ENCODE measurements at regions not wholly inside any gene's neighbourhood (a gene's known extent, or its start where the extent isn't known, plus 50 kb on each side); places are given as distances from the start of the nearest gene placed in this dataset.

DNA sequence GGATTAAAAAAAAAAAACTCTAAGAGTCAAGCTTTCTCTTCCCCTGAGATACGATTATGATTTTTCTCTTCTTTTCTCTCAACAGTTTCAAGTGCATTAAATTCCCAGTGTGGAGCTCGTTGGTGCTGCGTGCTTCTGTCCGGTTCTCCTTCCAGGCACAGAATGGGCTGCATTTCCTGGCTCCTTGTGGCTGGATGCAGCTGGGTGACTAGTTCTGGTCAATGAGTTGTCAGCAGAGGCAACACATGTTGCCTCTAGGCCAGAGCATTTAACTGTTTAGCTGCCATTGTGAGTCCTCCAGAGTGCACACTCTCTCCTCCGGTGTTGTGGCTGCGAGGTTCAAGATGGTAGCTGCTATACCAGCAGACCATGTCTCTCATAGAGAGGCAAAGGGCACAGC lies 312.9 kb downstream of the RRAGC start:
- no peak for DNase-seq

GRCh38 chr1:38541223-38541622 lies 318.3 kb downstream of the RRAGC start:
- DNase-seq = no peak

DNA sequence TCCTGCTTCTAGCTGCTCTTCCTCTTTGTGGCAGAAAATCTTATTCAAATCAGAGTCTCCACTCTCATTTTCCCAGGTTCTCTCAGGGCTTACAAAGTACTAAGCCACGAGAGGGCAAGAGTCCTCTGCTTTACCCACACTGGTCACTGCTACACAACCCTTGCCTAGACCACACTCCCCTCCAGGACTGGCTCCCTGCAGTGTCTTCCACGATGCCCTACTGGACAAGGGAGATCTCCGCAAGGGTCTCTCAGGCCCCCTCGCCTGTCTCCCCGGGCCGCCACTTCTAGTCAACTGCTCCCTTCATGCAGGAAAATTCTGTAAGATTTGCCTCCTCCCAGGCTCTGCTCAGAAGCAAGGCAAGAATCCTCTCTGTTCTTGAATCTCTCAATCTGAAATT lies 319.6 kb downstream of the RRAGC start:
- DNase-seq = no peak

DNA sequence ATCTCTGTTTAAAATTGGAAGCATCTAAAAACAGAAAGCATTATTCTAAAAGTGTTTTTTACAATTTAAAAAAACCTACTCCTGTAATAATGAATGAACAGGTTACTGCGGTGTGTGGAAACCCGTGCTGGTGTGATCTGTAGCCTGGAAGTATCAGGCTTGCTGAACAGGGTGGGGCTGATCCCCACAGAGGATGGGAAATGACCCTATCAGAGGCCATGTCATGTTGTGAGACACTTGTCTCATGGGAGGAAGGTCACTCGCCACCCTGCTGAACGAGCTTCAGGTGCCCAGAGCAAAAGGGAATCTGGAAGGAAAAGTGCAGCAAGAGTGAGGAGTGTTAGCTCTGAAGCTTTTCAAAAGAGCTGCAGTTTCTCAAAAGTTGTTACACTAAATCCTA lies 320.7 kb downstream of the RRAGC start:
- DNase-seq = no peak

DNA sequence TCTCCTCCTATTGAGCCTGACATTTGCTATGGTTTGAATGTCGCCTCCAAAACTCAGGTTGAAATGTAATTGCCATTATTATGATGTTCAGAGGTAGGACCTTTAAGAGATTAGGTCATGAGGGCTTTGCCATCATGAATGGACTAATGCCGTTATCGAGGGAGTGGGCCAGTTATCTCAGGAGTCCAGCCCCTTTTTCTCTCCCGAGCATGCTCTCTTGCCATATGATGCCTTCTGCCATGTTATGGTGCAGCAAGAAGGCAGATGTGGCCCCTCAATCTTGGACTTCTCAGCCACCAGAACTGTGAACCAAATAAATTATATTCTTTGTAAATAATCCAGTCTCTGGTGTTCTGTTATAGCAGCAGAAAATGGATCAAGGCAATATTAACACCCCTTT lies 323.5 kb downstream of the RRAGC start:
- DNase-seq = no peak

- DNase-seq = no peak
Observed at GRCh38 chr1:38534473-38534823, 325.1 kb downstream of the RRAGC start.

DNA sequence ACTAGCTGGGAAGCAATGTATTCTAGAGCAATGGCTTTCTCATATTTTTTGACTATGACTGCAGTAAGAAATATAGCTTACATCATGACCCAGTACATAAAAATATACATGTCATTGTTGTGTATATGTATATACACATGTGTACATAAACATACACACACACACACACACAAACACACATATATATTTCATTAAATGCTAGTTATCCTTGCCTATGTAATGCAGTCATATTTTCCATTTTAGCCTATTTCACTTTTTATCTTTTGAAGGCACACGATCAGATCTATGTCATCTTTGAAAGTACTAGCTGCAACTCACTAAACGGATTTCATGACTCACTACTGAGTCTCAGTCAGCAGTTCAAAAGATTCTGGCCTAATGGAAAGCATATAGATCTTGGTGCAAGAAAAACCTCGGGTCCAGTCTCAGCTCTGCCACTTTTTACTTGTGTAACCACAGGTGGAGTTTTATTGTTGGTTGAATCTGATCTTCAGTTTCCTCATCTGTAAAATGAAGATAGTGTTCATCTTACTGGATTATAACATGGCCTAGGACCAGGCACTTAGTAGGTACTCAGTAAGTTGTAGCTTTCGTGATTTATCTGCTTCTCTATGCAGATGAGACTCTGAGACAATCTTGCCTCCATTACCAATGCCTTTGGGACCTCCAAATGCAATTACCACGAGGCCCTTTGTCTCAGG lies 325.6 kb downstream of the RRAGC start:
- no peak for DNase-seq

DNA sequence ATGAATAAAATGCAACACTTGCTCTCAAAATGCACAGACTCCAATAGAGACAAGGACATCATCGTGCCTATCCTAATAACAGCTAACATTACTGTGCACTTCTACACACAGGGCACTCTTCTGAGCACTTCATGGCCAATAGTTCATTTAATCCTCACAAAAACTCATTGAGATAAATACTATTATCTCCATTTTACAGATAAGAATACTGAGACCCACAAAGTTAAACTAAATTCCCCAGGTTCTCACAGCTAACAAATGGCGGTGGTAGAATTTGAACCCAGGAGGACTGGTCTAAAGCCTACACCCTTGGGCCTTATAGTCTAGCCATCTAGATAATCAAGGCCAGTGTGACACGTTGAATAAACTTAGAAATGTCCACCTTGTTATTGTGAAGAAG lies 328.6 kb downstream of the RRAGC start:
- no peak for DNase-seq

DNA sequence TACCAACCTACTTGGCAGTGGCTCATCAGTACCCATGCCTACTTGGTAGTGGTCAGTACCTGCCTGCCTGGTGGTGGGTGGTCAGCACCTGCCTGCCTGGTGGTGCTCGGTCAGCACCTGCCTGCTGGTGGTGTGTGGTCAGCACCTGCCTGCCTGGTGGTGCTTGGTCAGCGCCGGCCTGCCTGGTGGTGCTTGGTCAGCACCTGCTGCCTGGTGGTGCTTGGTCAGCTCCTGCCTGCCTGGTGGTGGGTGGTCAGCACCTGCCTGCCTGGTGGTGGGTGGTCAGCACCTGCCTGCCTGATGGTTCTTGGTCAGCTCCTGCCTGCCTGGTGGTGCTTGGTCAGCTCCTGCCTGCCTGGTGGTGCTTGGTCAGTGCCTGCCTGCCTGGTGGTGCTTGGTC lies 329.6 kb downstream of the RRAGC start:
- no peak for DNase-seq

GRCh38 chr1:38529391-38529790 lies 330.2 kb downstream of the RRAGC start:
- no peak for DNase-seq

- DNase-seq = no peak
Observed at GRCh38 chr1:38528623-38529022, 330.9 kb downstream of the RRAGC start.

DNA sequence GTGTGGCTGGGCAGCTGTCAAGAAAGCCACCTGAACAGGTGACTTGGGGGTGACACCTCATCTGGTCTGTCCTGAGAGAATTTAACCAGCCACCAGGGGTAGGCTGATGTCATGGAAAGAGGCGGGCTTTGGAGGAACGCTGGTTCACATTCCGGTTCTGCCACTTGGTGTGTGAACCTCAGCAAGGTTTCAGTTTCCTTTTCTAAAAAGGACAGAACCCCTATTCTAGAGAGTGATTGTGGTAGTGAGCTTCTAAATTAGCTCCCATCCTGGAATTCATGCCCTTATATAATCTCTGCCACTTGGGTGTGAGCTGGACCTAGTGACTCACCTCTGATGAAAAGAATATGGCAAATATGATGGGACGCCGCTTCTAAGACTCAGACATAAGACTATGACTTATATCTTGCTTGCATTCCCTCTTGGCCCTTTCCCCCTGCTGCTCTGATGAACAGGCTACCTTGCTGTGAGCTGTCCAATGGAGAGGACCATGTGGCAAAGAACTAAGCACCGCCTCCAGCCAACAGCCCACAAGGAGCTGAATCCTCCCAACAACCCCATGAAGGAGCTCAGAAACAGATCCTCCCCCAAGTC lies 332.1 kb downstream of the RRAGC start:
- DNase-seq = no peak

- no peak for DNase-seq
Observed at GRCh38 chr1:38526046-38526445, 333.5 kb downstream of the RRAGC start.

DNA sequence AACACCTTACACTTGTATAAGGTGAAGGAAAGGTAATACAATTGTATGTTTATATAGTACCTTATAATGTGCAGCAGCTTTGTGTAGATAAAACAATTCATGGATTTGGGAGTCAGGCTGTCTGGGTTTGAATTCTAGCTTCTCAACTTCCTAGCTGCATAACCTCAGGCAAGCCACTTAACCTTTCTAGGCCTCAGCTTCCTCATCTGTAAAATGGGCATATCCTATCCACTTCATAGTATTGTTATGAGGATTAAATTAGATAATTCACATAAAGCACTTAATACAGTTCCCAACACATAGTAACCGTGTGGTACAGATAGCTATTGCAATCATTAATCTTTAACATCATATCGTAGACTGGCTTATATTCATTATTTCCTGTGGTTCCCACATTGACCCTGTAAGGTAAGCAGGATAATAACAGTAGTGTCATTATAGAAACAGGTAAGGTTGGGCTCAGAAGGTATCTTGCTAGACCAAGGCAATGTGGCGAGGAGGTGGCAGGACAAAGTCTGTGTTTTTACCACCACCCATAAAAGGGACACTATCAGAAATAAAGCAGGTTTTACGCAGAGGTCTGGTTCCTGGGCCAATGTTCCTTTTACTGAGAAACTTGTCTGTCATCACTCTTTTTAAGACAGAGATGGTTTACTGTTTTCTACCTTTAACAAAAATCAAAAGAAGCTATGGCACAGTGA lies 334.1 kb downstream of the RRAGC start:
- no peak for DNase-seq

DNA sequence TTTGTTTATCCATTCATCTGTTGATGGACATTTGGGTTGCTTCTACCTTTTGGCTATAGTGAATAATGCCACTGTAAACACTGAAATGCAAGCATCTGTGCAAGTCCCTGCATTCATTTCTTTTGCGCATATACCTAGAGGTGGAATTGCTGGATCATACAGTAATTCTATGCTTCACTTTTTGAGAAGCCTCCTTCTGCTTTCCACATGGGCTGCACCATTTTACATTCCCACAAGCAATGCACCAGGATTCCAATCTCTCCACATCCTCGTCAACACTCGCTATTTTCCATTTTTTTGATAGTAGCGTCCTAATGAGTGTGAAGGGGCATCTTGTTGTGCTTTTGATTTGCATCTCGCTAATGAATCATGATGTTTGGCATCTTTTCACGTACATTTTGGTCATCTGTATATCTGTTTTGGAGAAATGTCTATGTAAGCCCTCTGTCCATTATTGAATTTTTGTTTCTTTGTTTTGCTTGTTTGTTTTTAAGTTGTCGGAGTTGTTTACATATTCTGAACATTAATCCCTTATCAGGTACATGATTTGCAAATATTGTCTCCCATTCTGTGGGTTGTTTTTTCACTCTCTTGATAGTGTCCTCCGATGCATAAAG lies 335.4 kb downstream of the RRAGC start:
- no peak for DNase-seq

- DNase-seq = no peak
Observed at GRCh38 chr1:38523568-38523939, 336.0 kb downstream of the RRAGC start.

GRCh38 chr1:38522915-38523567 lies 336.5 kb downstream of the RRAGC start:
- DNase-seq = no peak

- DNase-seq = no peak
Observed at GRCh38 chr1:38516560-38516959, 343.0 kb downstream of the RRAGC start.

DNA sequence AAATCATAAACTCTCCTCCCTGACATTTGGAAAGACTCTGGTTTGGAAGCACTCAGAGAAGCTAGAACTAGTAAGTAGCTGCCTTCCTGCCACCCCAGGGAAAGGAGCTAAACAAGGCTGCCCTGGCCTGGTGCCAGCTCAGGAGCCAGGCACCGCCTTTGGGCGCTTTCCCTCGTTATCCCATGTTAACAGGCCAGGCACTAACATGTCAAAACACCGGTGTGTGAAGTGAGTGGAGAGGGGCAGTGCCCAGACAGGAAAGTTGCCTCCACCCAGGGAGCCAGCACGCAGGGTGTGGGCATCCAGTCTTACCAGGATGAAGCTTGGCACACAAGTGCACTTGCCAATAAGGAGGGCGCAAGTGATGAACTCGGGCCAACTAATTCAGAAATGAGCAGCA lies 346.8 kb downstream of the RRAGC start:
- DNase-seq = no peak

DNA sequence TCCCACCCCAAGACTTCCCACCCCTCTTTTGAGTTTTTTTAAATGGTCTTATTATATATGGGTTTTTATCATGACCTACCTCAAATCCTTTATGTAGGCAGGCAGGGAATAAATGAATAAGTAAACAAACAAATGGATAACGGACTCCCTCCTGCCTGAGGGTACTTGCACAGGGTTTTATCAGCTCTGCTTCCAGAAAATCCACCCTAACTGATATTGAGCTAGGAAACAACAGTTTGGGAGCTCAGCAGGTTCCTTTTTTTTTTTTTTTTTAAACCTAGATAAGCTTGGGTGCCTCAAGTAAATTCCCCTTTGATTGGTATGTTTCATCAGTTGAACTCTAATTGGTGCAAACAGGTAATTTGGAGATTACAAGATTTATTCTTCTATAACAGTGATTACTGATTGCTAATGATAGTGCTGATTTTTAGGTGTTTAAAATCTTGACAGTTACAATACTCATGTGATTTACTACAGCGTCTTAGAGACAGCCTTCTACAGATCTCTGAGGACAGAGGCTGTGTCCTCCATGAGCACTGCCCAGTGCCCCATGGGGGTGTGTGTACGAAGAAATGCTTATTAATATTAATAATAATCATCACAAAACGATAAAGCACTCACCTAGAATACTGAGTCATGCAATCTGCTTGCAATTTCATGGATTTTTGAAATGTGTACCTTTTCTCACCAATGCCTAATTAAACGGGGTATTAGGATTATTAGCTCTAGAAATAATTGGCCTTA lies 347.4 kb downstream of the RRAGC start:
- no peak for DNase-seq

DNA sequence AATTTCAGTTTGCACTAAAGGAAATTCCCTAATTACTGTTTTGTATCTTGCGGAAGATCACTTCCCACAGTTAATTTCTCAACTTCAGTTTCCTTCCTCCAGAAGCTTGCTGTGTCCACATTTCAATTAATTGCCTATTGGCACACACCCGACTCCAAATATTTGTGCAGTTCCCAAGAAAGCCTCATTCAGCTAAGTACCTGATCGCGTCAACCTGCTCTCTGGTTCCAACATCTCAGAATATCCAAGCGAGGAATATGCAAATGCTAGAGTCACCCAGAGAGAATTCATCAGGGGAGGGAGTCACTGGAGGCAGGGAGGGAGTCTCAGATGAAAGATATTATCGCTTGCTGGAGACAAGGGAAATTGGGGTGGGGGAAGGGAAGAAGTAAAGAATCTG lies 351.3 kb downstream of the RRAGC start:
- no peak for DNase-seq

DNA sequence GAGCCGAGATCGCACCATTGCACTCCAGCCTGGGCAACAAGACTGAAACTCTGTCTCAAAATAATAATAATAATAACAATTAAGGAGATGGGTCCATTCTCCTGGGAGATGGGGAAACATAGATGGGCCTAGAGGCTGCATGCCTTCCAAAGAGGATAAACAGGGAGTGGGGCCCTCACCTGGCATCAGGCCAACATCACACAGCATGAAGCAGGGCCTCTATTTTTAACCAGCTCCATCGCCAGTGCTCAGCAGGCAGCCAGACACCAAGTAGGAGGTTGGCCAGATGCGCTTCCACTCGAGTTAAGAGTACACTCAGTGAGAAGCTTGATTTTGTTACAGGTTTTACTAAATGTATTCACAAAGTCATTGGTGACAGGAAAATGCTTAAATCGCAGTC lies 352.0 kb downstream of the RRAGC start:
- DNase-seq = no peak

Data from muscle of back (tissue), 3 donors.